Amniotic epithelial cell (primary cell): ENCODE measurements at regions not wholly inside any gene's neighbourhood (a gene's known extent, or its start where the extent isn't known, plus 50 kb on each side); places are given as distances from the start of the nearest gene placed in this dataset.

Experiments used
- DNase-seq: peaks from one replicate; pipeline ENCODE4 v3.0.0-alpha.2; 2010; ENCODE audit warnings: low read depth

GRCh38 chr6:137353842-137354397, 134.7 kb upstream of the IFNGR1 start:
- DNase-seq, result no peak

- no peak for DNase-seq
Measured at GRCh38 chr6:137353346-137353745, 134.2 kb upstream of the IFNGR1 start.

- DNase-seq, result no peak
Measured at GRCh38 chr6:137352859-137353258, 133.7 kb upstream of the IFNGR1 start.

GRCh38 chr6:137351890-137352289, 132.7 kb upstream of the IFNGR1 start:
- peak; percentile 81 for DNase-seq

- DNase-seq, result no peak
Measured at GRCh38 chr6:137350857-137351256, 131.7 kb upstream of the IFNGR1 start.

- no peak for DNase-seq
Measured at GRCh38 chr6:137349856-137350830, 131.0 kb upstream of the IFNGR1 start.

GRCh38 chr6:137348777-137349176, 129.6 kb upstream of the IFNGR1 start:
- DNase-seq, result no peak

GRCh38 chr6:137343241-137343640, 124.1 kb upstream of the IFNGR1 start:
- DNase-seq, result no peak

GRCh38 chr6:137342607-137343190, 123.5 kb upstream of the IFNGR1 start:
- no peak for DNase-seq

GRCh38 chr6:137341681-137342195, 122.6 kb upstream of the IFNGR1 start:
- DNase-seq, result peak; percentile 23

GRCh38 chr6:137339929-137340559, 120.9 kb upstream of the IFNGR1 start:
- no peak for DNase-seq

- DNase-seq, result no peak
Measured at GRCh38 chr6:137334884-137335283, 115.7 kb upstream of the IFNGR1 start.

GRCh38 chr6:137334094-137334493, 114.9 kb upstream of the IFNGR1 start:
- no peak for DNase-seq

- DNase-seq, result no peak
Measured at GRCh38 chr6:137332637-137333280, 113.6 kb upstream of the IFNGR1 start.

- no peak for DNase-seq
Measured at GRCh38 chr6:137323860-137324259, 104.7 kb upstream of the IFNGR1 start.

- no peak for DNase-seq
Measured at GRCh38 chr6:137320271-137320670, 101.1 kb upstream of the IFNGR1 start.

- DNase-seq, result peak; percentile 14
Measured at GRCh38 chr6:137316626-137317025, 97.4 kb upstream of the IFNGR1 start.

- peak; percentile 24 for DNase-seq
Measured at GRCh38 chr6:137315081-137315480, 95.9 kb upstream of the IFNGR1 start.

- DNase-seq, result peak; percentile 79
Measured at GRCh38 chr6:137313928-137314855, 95.0 kb upstream of the IFNGR1 start.

- DNase-seq, result no peak
Measured at GRCh38 chr6:137313211-137313610, 94.0 kb upstream of the IFNGR1 start.

GRCh38 chr6:137311940-137312339, 92.8 kb upstream of the IFNGR1 start:
- no peak for DNase-seq
